K562 (cell line): ENCODE measurements at regions not wholly inside any gene's neighbourhood (a gene's known extent, or its start where the extent isn't known, plus 50 kb on each side); places are given as distances from the start of the nearest gene placed in this dataset.

Experiments
- ATAC-seq: fragments of 200-7000 bp; cut with Tn5 transposase; 3 replicates; pipeline ENCODE4 v1.9.1; 2020; ENCODE audit warnings: moderate library complexity
- BruUV-seq: library from RNA; stranded (reverse); fragments of 400-500 nt; replicated peaks from 2 replicates; lab custom pipeline; 2021; lab: Mats Ljungman, UMichigan
- CTCF ChIA-PET: fragments of 300-600 bp; formaldehyde crosslinking; extraction: SDS; loops from one replicate; lab custom pipeline; 2021; ENCODE audit warnings: low intra/inter-chr PET ratio; lab: Yijun Ruan, JAX
- POLR2A ChIA-PET: fragments of 300-600, 350-650 bp; sonication (Branson Sonifier 250); formaldehyde crosslinking; extraction: SDS; loops from one replicate; lab custom pipeline; 2021; ENCODE audit warnings: antibody characterized with exemption, inconsistent platforms; lab: Yijun Ruan, JAX
- DNase-seq, 4 experiments: peaks; one replicate each; pipeline versions ENCODE4 v3.0.0 to v3.0.0-alpha.2; 2011 to 2018; ENCODE audit warnings: low spot score in 3 of 4, mixed read lengths in 3 of 4; ENCODE audit errors: extremely low read depth in 1 of 4
- FAIRE-seq: peaks from 2 replicates; lab custom pipeline; 2011; peaks lifted over from hg19 to GRCh38; lab: Jason Lieb, UNC
- H2AFZ ChIP-seq: 2 replicates; pipeline ENCODE4 v1.6.0; 2011; ENCODE audit warnings: low read depth, low read length, control low read depth, inconsistent platforms
- H3K27ac ChIP-seq: fragments of 200-600 bp; 3 replicates; pipeline ENCODE4 v1.8.0; 2011; ENCODE audit warnings: low read depth, mild to moderate bottlenecking, control low read depth, inconsistent platforms, low read length, moderate library complexity, mixed read lengths; ENCODE audit errors: extremely low read depth
- H3K27me3 ChIP-seq, 2 experiments: fragments of 300-600 bp in 1 of 2; 2 replicates in 1 of 2; 3 replicates in 1 of 2; pipeline versions ENCODE4 v1.6.0 to v1.8.0; 2011; ENCODE audit warnings: inconsistent platforms in 2 of 2, low read length in 2 of 2, mild to moderate bottlenecking in 1 of 2, mixed read lengths in 1 of 2, moderate library complexity in 1 of 2; ENCODE audit not compliant: control insufficient read depth in 2 of 2, insufficient read depth in 2 of 2
- H3K36me3 ChIP-seq: fragments of 300-600 bp; 3 replicates; pipeline ENCODE4 v1.8.0; 2011; ENCODE audit warnings: mild to moderate bottlenecking, low read length, inconsistent platforms; ENCODE audit not compliant: control insufficient read depth, insufficient read depth
- H3K4me1 ChIP-seq, 2 experiments: fragments of 200-600 bp in 1 of 2; replicated peaks in 1 of 2; 2 replicates in 1 of 2; 3 replicates in 1 of 2; pipeline versions ENCODE4 v1.5.1 to v1.8.0; 2011; ENCODE audit warnings: inconsistent platforms in 2 of 2, low read length in 2 of 2, mild to moderate bottlenecking in 1 of 2, mixed read lengths in 1 of 2, moderate library complexity in 1 of 2; ENCODE audit not compliant: control insufficient read depth in 2 of 2, insufficient read depth in 2 of 2
- H3K4me2 ChIP-seq: 2 replicates; pipeline ENCODE4 v1.6.1; 2011; ENCODE audit warnings: low read length, control low read depth, inconsistent platforms, mixed read lengths; ENCODE audit not compliant: insufficient read depth
- H3K4me3 ChIP-seq: fragments of 200-600 bp; sonication (generic), shearing (Covaris generic); 2 replicates; pipeline ENCODE4 v1.5.1; 2016; ENCODE audit warnings: control low read depth, inconsistent platforms
- H3K79me2 ChIP-seq: fragments of 200-600 bp; 3 replicates; pipeline ENCODE4 v1.8.0; 2011; ENCODE audit warnings: low read length, inconsistent platforms; ENCODE audit not compliant: control insufficient read depth, insufficient read depth
- H3K9ac ChIP-seq, 2 experiments: 2 replicates each; pipeline versions ENCODE4 v1.6.0 to v1.6.1; 2011; ENCODE audit warnings: low read depth in 2 of 2, low read length in 2 of 2, control low read depth in 1 of 2, inconsistent platforms in 1 of 2, mild to moderate bottlenecking in 1 of 2, mixed read lengths in 1 of 2; ENCODE audit not compliant: insufficient read depth in 1 of 2
- H3K9me1 ChIP-seq: one replicate; pipeline ENCODE4 v1.6.0; 2011; ENCODE audit warnings: inconsistent platforms, mild to moderate bottlenecking, low read length, moderate library complexity; ENCODE audit not compliant: control insufficient read depth, insufficient read depth
- H3K9me3 ChIP-seq: replicated peaks from 2 replicates; pipeline ENCODE4 v1.5.1; 2011; ENCODE audit warnings: low read depth, low read length, inconsistent platforms; ENCODE audit not compliant: control insufficient read depth, insufficient read depth
- H4K20me1 ChIP-seq: replicated peaks from 2 replicates; pipeline ENCODE4 v1.6.1; 2011; ENCODE audit warnings: low read length, inconsistent platforms, mixed read lengths; ENCODE audit not compliant: control insufficient read depth, insufficient read depth
- BCL6 ChIP-seq: fragments of 250-450 bp; sonication (Bioruptor Pico); IDR thresholded peaks from 2 replicates; pipeline ENCODE4 v1.4.0; 2020
- CREBBP ChIP-seq: IDR thresholded peaks from one replicate; pipeline ENCODE4 v1.6.1; 2012; ENCODE audit warnings: low read depth, mild to moderate bottlenecking, control low read depth, inconsistent platforms, low read length
- GTF3C2 ChIP-seq: IDR thresholded peaks from 3 replicates; pipeline ENCODE4 v1.6.1; 2011; ENCODE audit warnings: borderline replicate concordance, mild to moderate bottlenecking, moderate library complexity; ENCODE audit not compliant: insufficient read length; ENCODE audit errors: extremely low read depth
- HEY1 ChIP-seq: fragments of 250-450 bp; sonication (Bioruptor Pico); IDR thresholded peaks from 2 replicates; pipeline ENCODE4 v1.5.0; 2020; ENCODE audit warnings: mild to moderate bottlenecking, moderate library complexity, borderline replicate concordance
- HLTF ChIP-seq: fragments of 450-650 bp; IDR thresholded peaks from 2 replicates; pipeline ENCODE4 v1.6.1; 2016
- KAT7 ChIP-seq: sonication (generic); formaldehyde crosslinking; IDR thresholded peaks from 2 replicates; pipeline ENCODE4 v1.8.0; 2022; ENCODE audit warnings: missing genetic modification reagents, mild to moderate bottlenecking, borderline replicate concordance
- KLF6 ChIP-seq: fragments of 250-450 bp; sonication (Bioruptor Pico); IDR thresholded peaks from 2 replicates; pipeline ENCODE4 v1.4.0; 2020; ENCODE audit warnings: mild to moderate bottlenecking, moderate library complexity, borderline replicate concordance
- PHF20 ChIP-seq: fragments of 450-650 bp; IDR thresholded peaks from 2 replicates; pipeline ENCODE4 v1.6.1; 2018; ENCODE audit not compliant: partially characterized antibody
- RAD21 ChIP-seq, 2 experiments: fragments of 250-450 bp in 1 of 2; fragments of 450-650 bp in 1 of 2; sonication (Bioruptor Pico) in 1 of 2; formaldehyde crosslinking in 1 of 2; IDR thresholded peaks in 1 of 2; conservative IDR thresholded peaks in 1 of 2; 2 replicates each; pipeline versions ENCODE4 v1.4.0 to v1.8.0; 2020 to 2022; ENCODE audit warnings: mild to moderate bottlenecking in 2 of 2, moderate library complexity in 1 of 2
- SRSF1 ChIP-seq: fragments of 200-400 bp; formaldehyde crosslinking; IDR thresholded peaks from 2 replicates; pipeline ENCODE4 v1.6.1; 2017; ENCODE audit warnings: mild to moderate bottlenecking, low read depth, low read length, moderate library complexity
- TSHZ1 ChIP-seq: fragments of 250-450 bp; sonication (Bioruptor Pico); IDR thresholded peaks from 2 replicates; pipeline ENCODE4 v1.4.0; 2020; ENCODE audit warnings: mild to moderate bottlenecking, moderate library complexity
- WGBS: fragments of 100-300 bp; shearing (Covaris generic); methylation state at CpG from one replicate; pipeline ENCODE4 v1.1.6; 2016; ENCODE audit warnings: low coverage, mixed read lengths; ENCODE audit not compliant: insufficient coverage; ENCODE audit errors: missing lambda C conversion rate; 5-methylcytosine and 5-hydroxymethylcytosine counted together
- in situ Hi-C: fragments of 300-500 bp; cut with MboI; formaldehyde crosslinking; loops from 4 replicates; pipeline ENCODE4 v1.15.0; 2018; ENCODE audit warnings: inconsistent platforms, mixed read lengths
- intact Hi-C: fragments of 100-400 bp; cut with micrococcal nuclease; formaldehyde crosslinking; loops from 2 replicates; pipeline ENCODE4 v1.14.2; 2022

GRCh38 chrX:94831364-94831763, 1157.4 kb downstream of the FAM133A start:
- Histone ChIP-seq H3K9me3 (no peaks in the 10 kb centered on the region), H3K4me2 (no peak overlapping the region), H3K27ac (no peak overlapping the region), H4K20me1 (no peaks in the 10 kb centered on the region), H3K4me3 (no peak overlapping the region), H3K27me3 (no peaks in the 10 kb centered on the region), H3K9ac (no peak overlapping the region), H3K9me1 (no peaks in the 10 kb centered on the region), H3K79me2 (no peaks in the 10 kb centered on the region), H2AFZ (no peak overlapping the region), H3K4me1 (no peaks in the 10 kb centered on the region), H3K36me3 (no peaks in the 10 kb centered on the region)
- in situ Hi-C loops (no loop called here), intact Hi-C loops (no loop called here)
- CTCF ChIA-PET, result no interaction called here
- no TSS peak for BruUV-seq
- DNase-seq (no peak), ATAC-seq (no peak), FAIRE-seq (no peak)
- POLR2A ChIA-PET, result no interaction called here
- no peak for TF ChIP-seq TSHZ1 (CRISPR knock-in tag)
- TF ChIP-seq RAD21 (CRISPR knock-in tag; conservative IDR thresholded peaks at IDR 0.05 in 1 of 2, IDR thresholded peaks at IDR 0.05 in 1 of 2), result peak in 1 of 2 experiments; percentile 15; a peak in 1 of 4 replicates

- intact Hi-C loops, result no loop called here
- ChIA-PET CTCF (no interaction called here), POLR2A (no interaction called here)
- no peaks in the 10 kb centered on the region for H3K27me3 ChIP-seq
- no peak overlapping the region for H3K27ac ChIP-seq
- H2AFZ ChIP-seq, result no peak overlapping the region
- H3K9me3 ChIP-seq, result no peaks in the 10 kb centered on the region
- no peak overlapping the region for H3K4me3 ChIP-seq
- H3K9ac ChIP-seq, result no peak overlapping the region
- in situ Hi-C loops, result no loop called here
- no peaks in the 10 kb centered on the region for H3K9me1 ChIP-seq
- H3K36me3 ChIP-seq, result no peaks in the 10 kb centered on the region
- H3K79me2 ChIP-seq, result no peaks in the 10 kb centered on the region
- no TSS peak for BruUV-seq
- H3K4me2 ChIP-seq, result no peak overlapping the region
- ATAC-seq, result no peak
- FAIRE-seq, result no peak
- WGBS, result 4% methylated on average over 3 of the region's 3 CpGs
- no peaks in the 10 kb centered on the region for H4K20me1 ChIP-seq
- no peak for DNase-seq
- H3K4me1 ChIP-seq, result no peaks in the 10 kb centered on the region
- no peak for TF ChIP-seq CREBBP
- TF ChIP-seq KLF6 (CRISPR knock-in tag), result no peak
- no peak for TF ChIP-seq KAT7 (CRISPR knock-in tag)
- no peak for TF ChIP-seq GTF3C2
- TF ChIP-seq HLTF, result no peak
- TF ChIP-seq BCL6 (CRISPR knock-in tag), result no peak
- TF ChIP-seq PHF20, result no peak
- TF ChIP-seq HEY1 (CRISPR knock-in tag), result no peak
- no peak for TF ChIP-seq SRSF1
Observed at GRCh38 chrX:94834226-94834625, 1160.2 kb downstream of the FAM133A start.
